HG03175 (cell line): ENCODE measurements at regions not wholly inside any gene's neighbourhood (a gene's known extent, or its start where the extent isn't known, plus 50 kb on each side); places are given as distances from the start of the nearest gene placed in this dataset.
"Not testable (repeated sequence)": the region's sequence is repeated elsewhere in the genome, so short reads cannot be mapped to it uniquely, and the experiment has no call there.

Experiments used
- ATAC-seq: cut with Tn5 transposase; IDR thresholded peaks from one replicate; pipeline ENCODE4 v1.9.1; 2021; ENCODE audit warnings: mild to moderate bottlenecking, moderate library complexity; ENCODE audit not compliant: unreplicated experiment

DNA sequence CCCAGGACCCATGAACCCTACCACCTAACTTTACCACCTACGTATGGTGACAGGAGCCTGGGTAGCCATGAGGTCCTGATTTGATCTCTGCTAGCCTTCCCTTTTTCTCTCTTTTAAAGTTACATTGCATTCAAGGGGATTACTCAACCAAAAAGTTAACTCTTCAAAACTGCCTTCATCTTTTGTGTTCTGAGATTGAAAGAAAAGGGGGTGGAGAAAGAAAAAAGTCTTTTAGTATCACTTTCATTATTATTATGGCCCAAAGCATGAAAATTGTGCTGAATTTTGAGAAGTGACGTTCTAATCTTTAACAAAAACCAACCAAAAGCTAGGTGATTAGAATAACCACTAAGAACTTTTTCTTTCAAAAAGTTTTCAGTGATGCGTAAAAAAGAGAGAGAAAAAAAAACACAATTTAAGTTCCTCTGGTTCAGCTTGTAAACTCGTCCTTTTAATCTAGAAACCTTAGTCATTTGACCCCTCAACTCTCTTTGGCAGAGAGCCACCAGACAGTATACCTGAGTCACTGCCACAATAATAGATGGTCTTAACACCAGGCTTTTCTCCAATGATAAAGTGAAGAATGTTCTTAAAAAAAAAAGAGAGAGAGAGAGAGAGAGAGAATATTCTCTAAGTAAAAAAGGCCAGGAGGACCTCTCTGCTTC is 347.4 kb upstream of the FGF13 start:
- ATAC-seq = no peak

DNA sequence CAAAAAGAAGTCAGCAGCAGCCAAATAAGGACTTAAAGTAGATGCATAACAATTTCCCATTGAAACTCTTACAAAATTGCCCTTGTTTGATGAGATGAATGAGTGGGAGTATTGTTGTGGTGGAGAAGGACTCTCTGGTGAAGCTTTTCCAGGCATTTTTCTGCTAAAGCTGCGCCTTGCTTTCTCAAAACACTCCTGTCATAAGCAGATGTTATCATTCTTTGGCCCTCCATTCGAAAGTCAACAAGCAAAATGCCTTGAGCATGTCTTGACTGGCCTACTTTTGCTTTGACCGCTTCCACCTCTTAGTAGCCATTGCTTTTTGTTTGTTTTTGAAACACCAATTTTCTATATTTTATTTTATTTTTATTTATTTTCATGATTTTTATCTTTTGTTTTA is 340.9 kb upstream of the FGF13 start:
- ATAC-seq = no peak

DNA sequence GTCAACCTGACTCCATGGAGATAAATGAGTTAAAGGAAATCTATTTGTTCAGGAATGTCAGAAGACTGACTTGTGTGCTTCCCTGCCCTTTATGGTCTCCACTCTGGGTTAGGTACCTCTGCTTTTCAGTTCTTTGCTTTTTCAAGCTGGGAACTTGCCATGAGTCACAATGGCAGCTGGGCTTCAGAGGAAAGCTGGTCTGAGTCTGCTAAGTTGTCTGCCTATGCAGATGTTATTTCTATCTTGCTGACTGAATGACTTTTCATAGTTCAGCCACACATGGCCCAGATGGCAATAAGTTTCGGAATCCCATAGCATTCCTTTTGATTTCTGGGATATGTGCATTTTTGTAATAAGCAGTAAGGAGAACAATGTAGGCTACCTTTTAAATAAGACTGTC is 337.9 kb upstream of the FGF13 start:
- no peak for ATAC-seq

DNA sequence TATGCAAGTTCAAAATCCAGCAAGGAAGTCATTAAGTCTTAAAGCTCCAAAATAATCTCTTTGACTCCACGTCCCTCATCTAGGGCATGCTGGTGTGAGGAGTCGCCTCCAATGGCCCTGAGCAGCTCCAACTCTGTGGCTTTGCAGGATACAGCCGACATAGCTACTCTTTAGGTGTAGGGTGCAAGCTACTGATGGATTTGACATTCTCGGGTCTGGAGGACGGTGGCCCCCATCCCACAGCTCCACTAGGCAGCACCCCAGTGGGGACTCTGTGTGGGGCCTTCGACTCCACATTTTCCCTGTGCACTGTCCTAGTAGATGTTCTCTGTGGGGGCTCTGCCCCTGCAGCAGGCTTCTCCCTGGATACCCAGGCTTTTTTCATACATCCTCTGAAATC is 333.2 kb upstream of the FGF13 start:
- ATAC-seq = no peak

DNA sequence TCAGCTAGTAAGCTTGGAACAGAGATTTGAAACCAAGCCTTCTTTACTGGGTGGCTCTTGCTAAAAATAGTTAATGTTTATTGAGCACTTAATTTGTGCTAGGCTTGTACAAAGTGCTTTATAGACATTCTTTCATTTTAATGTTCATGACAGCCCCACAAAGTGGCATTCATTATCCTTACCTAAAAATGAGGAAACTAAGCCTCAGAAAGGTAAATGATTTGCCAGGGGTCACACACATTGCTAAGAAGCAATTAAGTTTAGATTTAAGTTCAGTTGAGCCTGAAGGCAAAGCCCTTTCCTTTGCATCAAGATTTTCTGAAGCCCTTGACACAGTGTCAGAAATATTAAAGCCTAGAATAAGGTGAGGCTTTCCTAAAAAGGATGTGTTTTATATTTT is 327.5 kb upstream of the FGF13 start:
- no peak for ATAC-seq

DNA sequence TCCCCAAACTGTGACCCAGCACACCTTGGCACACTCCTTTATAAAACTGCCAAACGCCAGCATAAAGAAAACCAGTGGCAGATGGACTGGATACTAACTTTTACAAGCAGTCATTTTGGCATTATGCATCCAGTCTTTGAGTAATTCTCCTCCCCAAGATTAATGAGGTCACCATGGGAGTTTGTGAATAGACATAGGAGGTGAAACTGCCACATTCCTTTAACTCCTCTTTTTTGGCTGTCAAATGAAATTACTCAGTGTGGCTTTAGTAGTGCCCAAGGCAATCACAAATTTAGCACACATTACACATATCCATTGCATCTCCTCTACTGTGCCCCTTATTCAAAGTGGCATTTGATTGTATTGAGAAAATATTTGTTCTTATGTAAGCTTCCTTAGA is 315.3 kb upstream of the FGF13 start:
- ATAC-seq = no peak

DNA sequence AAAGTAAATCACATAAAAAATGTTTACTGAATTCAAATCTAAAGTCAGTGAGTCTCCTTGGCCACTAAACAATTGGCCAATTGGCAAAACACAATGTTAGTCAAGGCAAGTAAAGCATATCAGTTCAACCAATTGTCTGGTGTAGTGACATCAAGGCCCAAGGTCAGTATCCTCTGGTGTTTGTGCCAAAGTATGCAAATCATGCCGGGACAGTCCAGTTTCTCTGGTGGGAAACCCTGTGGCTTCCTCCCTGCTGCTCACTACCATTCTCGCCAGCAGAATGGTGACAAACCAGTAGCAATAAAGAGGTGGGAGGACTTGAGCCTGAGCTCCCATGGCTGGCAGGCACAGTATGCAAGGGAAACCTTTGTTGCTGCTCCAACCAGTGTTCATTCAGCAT is 314.9 kb upstream of the FGF13 start:
- ATAC-seq = no peak

DNA sequence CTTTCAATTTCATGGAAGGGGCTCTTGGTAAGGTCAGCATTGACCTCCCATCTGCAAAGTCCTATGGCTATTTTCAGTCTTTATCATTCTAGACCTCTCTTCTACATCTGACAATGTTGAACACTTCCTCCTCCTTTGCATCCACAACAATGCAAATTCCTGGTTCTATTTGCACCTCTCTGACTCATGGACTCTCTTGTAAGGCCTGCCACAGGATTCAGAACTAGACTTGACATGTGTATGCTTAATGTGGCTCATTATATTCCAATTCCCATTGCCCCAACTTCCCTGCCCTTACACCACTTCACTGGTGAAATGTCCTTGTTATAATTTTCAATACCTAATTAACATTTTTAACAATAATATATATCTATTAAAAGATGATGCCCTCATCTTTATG is 314.3 kb upstream of the FGF13 start:
- ATAC-seq = no peak

DNA sequence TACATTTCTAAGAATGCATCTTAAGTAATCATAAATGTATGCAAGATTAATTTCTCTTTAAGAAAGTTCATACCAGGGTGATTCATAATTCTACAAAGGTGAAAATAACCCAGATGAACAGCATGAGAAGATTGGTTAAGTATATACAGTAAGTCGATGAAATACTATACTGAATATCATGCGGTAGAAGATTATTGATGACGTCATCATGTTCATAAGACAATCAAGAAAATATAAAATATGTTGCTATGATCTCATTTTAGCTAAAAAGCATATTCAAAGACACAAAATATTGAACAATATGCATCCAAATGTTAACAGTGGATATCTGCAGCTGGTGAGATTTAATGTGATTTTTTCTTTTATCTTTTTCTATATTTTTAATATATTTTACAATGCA is 312.0 kb upstream of the FGF13 start:
- no peak for ATAC-seq

DNA sequence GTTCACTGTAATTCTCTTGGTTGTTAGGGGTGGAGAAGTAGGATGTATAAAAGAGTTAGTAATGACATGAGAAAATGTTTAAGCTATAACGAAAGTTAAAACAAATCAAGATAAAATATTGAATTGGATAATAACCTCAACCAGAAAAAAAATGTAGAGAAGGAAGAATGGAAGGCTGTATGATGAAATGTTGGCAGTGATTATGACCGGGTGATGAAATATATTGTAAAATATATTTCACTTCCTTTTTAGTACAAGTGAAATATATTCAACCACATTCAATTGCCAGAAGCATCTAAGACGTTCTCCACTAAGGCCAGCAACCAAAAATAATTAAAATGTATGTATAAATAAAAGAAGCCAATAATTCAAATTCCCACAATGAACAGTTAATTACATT is 309.3 kb upstream of the FGF13 start:
- no peak for ATAC-seq

DNA sequence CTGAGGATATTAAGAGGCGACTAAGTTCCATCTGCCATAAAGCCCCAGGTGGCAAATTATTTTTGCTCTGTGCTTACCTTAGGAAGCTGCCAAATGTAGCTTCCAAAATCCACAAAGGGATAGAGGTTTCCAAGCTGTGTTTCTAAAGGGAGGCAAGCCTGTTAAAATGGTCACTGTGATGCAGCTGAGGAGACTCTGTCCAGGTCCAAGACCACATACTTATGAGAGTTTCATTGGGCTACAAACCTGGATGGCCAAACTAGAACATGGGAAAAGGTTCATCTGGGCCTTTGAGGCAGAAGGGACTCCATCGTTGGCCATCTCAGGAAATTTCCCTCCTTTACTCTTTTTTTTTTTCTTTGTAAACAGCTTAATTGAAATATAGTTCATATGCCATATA is 306.9 kb upstream of the FGF13 start:
- no peak for ATAC-seq

DNA sequence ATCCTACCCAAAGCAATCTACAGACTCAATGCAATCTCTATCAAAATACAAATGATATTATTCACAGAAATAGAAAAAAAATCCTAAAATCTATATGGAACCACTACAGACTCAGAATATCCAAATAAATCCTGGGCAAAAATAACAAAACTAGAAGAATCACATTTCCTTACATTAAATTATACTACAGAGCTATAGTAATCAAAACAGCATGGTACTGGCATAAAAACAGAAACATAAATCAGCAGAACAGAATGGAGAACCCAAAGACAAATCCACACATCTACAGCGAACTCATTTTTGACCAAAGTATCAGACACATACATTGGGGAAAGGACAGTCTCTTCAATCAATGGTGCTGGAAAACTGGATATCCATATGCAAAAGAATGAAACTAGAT is 304.1 kb upstream of the FGF13 start:
- ATAC-seq = no peak

DNA sequence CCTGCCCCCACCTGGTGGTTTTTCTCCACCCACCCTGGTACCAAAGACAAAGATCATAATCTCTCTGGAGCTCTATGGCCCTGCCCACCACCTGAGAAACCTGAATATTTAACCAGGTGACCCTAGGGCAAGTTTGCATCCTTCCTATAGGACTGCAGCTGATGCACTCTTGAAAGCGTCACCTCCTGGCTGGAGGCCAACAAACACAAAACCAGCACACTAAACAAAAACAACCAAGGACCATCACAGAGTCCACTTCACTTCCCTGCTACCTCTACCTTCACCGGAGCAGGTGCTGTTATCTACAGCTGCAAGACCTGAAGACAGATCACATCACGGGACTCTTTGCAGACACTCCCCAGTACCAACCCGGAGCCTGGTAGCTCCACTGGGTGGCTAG is 296.7 kb upstream of the FGF13 start:
- no peak for ATAC-seq

DNA sequence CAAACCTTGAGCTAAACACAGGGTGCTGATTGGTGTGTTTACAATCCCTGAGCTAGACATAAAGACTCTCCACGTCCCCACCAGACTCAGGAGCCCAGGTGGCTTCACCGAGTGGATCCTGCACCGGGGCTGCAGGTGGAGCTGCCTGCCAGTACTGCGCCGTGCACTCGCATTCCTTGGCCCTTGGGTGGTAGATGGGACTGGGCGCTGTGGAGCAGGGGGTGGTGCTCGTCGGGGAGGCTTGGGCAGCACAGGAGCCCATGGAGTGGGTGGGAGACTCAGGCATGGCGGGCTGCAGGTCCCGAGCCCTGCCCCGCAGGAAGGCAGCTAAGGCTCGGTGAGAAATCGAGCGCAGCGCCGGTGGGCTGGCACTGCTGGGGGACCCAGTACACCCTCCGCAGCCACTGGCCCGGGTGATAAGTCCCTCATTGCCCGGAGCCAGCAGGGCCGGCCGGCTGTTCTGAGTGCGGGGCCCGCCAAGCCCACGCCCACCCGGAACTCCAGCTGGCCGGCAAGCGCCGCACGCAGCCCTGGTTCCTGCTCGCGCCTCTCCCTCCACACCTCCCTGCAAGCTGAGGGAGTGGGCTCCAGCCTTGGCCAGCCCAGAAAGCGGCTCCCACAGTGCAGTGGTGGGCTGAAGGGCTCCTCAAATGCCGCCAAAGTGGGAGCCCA is 292.5 kb upstream of the FGF13 start:
- not testable (repeated sequence) for ATAC-seq

DNA sequence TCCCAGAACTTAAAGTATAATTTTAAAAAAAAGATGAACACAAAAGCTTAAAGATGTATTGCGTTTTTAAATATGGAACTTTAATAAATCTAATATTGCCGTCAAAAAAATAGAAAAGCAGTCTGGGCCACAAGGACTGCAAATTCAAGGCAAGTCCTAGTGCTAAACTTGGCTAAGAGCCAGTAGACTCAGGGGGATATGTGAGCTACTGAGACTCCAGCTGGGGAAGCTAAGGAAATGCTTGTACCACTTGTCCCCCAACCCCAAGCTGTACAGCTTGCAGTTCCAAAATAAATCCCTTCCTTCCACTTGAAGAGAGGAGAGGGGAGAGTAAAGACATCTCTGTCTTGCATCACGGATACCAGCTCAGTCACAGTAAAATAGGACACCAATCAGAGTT is 290.8 kb upstream of the FGF13 start:
- no peak for ATAC-seq

DNA sequence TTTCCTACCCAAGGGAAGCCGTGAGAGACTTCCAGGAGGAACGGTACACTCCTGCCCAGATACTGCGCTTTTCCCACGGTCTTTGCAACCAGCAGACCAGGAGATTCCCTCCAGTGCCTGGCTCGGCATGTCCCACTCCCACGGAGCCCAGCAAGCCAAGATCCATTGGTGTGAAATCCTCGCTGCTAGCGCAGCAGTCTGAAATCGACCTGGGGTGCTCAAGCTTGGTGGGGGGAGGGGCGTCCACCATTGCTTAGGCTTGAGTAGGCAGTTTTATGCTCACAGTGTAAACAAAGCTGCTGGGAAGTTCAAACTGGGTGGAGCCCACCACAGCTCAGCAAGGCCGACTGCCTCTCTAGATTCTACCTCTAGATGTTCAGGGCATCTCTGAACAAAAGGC is 284.8 kb upstream of the FGF13 start:
- no peak for ATAC-seq

DNA sequence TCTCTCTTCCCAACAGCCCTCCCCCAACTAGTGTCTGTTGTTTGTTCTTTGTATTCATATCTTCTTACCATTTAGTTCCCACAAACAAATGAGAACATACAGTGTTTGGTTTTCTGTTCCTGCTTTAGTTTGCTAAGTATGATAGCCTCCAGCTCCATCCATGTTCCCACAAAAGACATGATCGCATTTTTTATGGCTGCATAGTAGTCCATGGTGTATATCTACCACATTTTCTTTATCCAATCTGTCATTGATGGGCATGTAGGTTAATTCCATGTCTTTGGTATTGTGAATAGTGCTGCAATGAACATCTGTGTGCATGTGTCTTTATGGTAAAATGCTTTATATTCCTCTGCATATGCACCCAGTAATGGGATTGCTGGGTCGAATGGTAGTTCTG is 283.9 kb upstream of the FGF13 start:
- no peak for ATAC-seq

DNA sequence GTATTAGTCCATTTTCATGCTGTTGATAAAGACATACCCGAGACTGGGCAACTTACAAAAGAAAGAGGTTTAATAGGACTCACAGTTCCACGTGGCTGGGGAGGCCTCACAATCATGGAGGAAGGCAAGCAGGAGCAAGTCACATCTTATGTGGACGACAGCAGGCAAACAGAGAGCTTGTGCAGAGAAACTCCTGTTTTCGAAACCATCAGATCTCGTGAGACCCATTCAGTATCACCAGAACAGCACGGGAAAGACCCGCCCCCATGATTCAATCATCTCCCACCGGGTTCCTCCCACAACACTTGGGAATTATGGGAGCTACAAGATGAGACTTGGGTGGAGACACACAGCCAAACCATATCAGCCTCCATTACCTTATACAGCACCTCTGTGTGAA is 278.9 kb upstream of the FGF13 start:
- not testable (repeated sequence) for ATAC-seq

DNA sequence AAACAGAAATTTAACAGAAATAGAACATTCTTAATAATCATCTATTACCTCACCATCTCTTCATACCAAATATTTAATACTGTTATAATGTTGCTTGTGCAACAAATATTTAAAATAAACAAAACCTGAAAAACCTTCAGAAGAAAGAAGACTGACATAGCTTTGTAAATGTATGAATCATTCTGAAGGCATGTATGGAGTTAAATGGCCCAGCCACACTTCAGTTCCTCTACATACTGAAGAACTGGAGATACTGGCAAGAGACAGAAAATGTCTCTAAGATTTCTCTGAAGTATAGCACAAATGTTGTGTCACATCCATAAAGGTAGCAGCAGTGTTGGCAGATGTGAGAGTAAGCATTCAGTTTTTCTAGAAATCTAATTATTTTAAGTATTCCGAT is 275.3 kb upstream of the FGF13 start:
- no peak for ATAC-seq

DNA sequence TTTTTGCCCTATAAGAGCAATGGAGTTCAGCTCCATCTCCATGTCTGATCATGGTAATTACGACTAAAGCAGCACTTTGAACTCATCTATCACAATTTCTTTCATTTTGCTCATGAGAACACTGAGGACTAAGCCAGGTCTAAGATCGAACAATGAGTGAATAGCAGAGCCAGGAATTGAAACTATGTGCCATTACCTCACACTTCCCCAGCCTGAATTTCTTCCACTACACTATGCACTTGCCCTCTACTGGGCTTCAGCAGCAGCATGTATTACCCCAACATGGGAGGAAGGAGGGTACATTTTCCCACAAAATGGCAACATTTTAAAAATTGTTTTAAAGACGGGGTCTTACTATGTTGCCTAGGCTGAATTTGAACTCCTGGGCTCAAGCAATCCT is 274.7 kb upstream of the FGF13 start:
- no peak for ATAC-seq

DNA sequence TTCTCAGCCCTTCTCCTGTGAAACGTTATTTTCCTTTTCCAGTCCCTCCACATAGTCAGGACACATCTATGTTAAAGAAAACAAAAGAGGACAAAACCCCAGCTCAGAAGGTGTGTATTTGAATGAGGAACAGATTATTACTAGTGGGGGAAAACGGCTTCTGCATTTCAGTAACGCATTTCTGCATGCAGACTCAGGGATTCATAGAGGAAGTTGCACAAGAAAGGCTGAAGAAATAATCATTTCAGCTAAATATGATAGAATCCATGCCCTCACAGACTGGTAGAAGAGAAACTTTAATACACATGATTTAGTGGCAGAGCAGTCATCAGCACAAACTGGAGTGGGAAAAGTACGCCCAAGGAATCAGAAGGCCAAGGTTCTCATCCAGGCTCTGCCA is 270.8 kb upstream of the FGF13 start:
- no peak for ATAC-seq

DNA sequence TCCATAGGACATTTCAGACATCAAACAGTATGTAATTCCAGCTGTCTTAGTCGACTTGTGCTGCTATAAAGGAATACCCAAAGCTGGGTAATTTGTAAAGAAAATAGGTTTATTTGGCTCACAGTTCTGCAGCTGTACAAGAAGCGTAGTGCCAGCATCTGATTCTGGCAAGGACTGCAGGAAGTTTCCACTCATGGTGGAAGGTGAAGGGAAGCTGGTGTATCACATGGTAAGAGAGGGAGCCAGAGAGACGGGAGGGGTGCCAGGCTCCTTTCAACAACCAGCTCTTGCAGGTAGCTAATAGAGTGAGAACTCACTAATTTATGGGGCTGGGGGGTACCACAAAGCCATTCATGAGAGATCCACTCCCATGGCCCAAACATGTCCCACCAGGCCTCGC is 253.0 kb upstream of the FGF13 start:
- no peak for ATAC-seq

DNA sequence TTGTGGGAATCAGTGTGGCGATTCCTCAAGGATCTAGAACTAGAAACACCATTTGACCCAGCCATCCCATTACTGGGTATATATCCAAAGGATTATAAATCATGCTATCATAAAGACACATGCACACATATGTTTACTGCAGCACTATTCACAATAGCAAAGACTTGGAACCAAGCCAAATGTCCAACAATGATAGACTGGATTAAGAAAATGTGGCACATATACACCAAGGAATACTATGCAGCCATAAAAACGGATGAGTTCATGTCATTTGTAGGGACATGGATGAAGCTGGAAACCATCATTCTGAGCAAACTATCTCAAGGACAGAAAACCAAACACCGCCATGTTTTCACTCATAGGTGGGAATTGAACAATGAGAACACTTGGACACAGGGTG is 250.9 kb upstream of the FGF13 start:
- ATAC-seq = not testable (repeated sequence)
